WTC11 (cell line): ENCODE measurements at regions not wholly inside any gene's neighbourhood (a gene's known extent, or its start where the extent isn't known, plus 50 kb on each side); places are given as distances from the start of the nearest gene placed in this dataset.

Source experiments
- FOXJ3 ChIP-seq: sonication (generic); formaldehyde crosslinking; IDR thresholded peaks from 2 replicates; pipeline ENCODE4 v1.9.0; 2021; ENCODE audit warnings: missing genetic modification reagents, mild to moderate bottlenecking, borderline replicate concordance
- FOXP1 ChIP-seq: sonication (generic); formaldehyde crosslinking; IDR thresholded peaks from 2 replicates; pipeline ENCODE4 v1.8.0; 2022; ENCODE audit warnings: missing genetic modification reagents, mild to moderate bottlenecking, moderate library complexity, borderline replicate concordance
- IRF2 ChIP-seq: sonication (generic); formaldehyde crosslinking; IDR thresholded peaks from 2 replicates; pipeline ENCODE4 v1.8.0; 2022; ENCODE audit warnings: low read depth, missing genetic modification reagents, borderline replicate concordance
- ZNF263 ChIP-seq: sonication (generic); formaldehyde crosslinking; IDR thresholded peaks from 2 replicates; pipeline ENCODE4 v1.8.1; 2022; ENCODE audit warnings: low read depth, mild to moderate bottlenecking, moderate library complexity, missing genetic modification reagents
- ZNF423 ChIP-seq: fragments of 250-450 bp; sonication (Bioruptor Pico); IDR thresholded peaks from 2 replicates; pipeline ENCODE4 v2.1.2; 2022; ENCODE audit warnings: mild to moderate bottlenecking, moderate library complexity
- TF ChIP-seq, protein P1 (sequence below): sonication (generic); formaldehyde crosslinking; IDR thresholded peaks from 2 replicates; pipeline ENCODE4 v1.8.1; 2023; ENCODE audit warnings: mild to moderate bottlenecking, missing genetic modification reagents, moderate library complexity
- TF ChIP-seq, protein P2 (sequence below): sonication (generic); formaldehyde crosslinking; IDR thresholded peaks from 2 replicates; pipeline ENCODE4 v1.8.1; 2022; ENCODE audit warnings: mild to moderate bottlenecking, moderate library complexity, missing genetic modification reagents
- TF ChIP-seq, protein P3 (sequence below): fragments of 200-600 bp; IDR thresholded peaks from 2 replicates; pipeline ENCODE4 v1.8.0; 2022; ENCODE audit warnings: antibody characterized with exemption

DNA sequence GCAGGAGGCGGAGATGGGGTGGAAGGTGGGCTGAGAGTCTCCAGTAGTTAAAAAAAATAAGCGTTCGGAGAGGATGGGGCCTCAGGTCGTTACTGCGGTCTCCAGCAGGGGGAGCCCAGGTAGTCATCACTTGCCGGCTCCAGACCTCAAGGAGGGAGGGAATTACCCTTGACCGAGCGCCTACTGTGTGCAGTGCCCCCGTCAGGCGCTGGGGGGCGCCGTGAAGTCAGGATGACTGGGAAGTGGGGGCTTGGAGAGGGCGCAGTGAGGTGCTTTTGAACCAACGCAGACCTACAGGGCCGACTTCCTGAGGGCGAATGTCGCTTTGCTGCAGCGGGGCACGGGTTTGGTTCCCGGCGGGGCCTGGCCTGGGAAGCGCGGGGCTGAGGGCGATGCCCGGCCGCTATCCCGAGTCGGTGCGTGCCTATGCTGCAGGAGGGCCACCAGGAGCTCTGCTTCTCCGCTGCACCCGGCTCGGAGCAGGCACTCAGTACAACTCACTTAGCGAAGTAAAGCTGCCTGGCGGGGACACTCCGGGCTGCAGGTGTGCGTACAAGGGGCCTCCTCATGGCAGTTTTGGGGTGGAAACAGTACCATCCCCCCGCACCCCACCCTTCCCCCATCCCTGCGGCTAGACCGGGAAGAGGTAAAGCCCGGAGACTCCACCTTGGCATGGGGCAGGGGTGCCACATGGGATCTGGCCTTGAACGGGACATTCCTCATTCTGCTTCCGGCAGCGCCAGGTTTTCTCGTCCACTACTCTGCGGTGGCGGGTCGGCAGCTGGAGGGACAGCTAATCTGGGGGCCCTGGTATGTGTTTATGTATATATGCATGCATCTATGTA is 79.8 kb downstream of the RHCG start:
- TF ChIP-seq FOXP1 (CRISPR knock-in tag) (peak; percentile 68; the same call in 1 of the 2 replicates), ZNF263 (CRISPR knock-in tag) (no peak), ZNF423 (CRISPR knock-in tag) (no peak), IRF2 (CRISPR knock-in tag) (no peak), FOXJ3 (CRISPR knock-in tag) (no peak)
- TF ChIP-seq, protein P1, sequence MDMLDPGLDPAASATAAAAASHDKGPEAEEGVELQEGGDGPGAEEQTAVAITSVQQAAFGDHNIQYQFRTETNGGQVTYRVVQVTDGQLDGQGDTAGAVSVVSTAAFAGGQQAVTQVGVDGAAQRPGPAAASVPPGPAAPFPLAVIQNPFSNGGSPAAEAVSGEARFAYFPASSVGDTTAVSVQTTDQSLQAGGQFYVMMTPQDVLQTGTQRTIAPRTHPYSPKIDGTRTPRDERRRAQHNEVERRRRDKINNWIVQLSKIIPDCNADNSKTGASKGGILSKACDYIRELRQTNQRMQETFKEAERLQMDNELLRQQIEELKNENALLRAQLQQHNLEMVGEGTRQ: peak; percentile 34; the same call in 1 of the 2 replicates
- TF ChIP-seq, protein P2, sequence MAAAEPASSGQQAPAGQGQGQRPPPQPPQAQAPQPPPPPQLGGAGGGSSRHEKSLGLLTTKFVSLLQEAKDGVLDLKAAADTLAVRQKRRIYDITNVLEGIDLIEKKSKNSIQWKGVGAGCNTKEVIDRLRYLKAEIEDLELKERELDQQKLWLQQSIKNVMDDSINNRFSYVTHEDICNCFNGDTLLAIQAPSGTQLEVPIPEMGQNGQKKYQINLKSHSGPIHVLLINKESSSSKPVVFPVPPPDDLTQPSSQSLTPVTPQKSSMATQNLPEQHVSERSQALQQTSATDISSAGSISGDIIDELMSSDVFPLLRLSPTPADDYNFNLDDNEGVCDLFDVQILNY (CRISPR knock-in tag): no peak
- TF ChIP-seq, protein P3, sequence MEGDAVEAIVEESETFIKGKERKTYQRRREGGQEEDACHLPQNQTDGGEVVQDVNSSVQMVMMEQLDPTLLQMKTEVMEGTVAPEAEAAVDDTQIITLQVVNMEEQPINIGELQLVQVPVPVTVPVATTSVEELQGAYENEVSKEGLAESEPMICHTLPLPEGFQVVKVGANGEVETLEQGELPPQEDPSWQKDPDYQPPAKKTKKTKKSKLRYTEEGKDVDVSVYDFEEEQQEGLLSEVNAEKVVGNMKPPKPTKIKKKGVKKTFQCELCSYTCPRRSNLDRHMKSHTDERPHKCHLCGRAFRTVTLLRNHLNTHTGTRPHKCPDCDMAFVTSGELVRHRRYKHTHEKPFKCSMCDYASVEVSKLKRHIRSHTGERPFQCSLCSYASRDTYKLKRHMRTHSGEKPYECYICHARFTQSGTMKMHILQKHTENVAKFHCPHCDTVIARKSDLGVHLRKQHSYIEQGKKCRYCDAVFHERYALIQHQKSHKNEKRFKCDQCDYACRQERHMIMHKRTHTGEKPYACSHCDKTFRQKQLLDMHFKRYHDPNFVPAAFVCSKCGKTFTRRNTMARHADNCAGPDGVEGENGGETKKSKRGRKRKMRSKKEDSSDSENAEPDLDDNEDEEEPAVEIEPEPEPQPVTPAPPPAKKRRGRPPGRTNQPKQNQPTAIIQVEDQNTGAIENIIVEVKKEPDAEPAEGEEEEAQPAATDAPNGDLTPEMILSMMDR: peak; percentile 99
